PC-3 (cell line): ENCODE measurements at regions not wholly inside any gene's neighbourhood (a gene's known extent, or its start where the extent isn't known, plus 50 kb on each side); places are given as distances from the start of the nearest gene placed in this dataset.

Experiments used
- EZH2 ChIP-seq: fragments of 300-600 bp; sonication (generic); IDR thresholded peaks from one replicate; pipeline ENCODE4 v1.6.1; 2017; ENCODE audit warnings: antibody characterized with exemption, mild to moderate bottlenecking, low read length; ENCODE audit not compliant: unreplicated experiment
- EZH2phosphoT487 ChIP-seq: fragments of 300-600 bp; sonication (generic); IDR thresholded peaks from 2 replicates; pipeline ENCODE4 v1.6.1; 2018; ENCODE audit warnings: mild to moderate bottlenecking, antibody characterized with exemption, low read length, borderline replicate concordance
- TF ChIP-seq, protein P1 (sequence below): fragments of 300-600 bp; sonication (generic); conservative IDR thresholded peaks from 2 replicates; pipeline ENCODE4 v1.5.1; 2017; ENCODE audit warnings: antibody characterized with exemption, low read depth, mild to moderate bottlenecking, low read length

DNA sequence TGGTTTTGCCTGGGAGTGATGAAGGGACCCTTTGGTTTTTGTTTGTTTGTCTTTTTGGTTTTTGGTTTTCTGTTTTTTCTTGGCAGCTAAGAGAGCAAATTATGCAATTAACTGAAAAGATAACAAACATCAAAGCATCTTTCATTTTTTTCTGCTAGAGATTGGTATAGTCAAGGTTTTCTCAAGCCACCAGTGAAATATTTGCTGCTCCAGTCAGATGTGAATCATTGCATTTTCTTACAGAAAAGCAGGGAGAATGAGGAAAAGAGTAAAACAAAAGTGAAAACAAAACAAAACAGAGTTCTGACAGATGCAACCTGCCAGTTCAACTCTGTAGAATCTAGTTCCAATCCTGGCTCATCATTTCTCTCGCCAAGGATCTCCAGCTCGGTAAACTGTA is 660.7 kb downstream of the DSC3 start:
- TF ChIP-seq, protein P1, sequence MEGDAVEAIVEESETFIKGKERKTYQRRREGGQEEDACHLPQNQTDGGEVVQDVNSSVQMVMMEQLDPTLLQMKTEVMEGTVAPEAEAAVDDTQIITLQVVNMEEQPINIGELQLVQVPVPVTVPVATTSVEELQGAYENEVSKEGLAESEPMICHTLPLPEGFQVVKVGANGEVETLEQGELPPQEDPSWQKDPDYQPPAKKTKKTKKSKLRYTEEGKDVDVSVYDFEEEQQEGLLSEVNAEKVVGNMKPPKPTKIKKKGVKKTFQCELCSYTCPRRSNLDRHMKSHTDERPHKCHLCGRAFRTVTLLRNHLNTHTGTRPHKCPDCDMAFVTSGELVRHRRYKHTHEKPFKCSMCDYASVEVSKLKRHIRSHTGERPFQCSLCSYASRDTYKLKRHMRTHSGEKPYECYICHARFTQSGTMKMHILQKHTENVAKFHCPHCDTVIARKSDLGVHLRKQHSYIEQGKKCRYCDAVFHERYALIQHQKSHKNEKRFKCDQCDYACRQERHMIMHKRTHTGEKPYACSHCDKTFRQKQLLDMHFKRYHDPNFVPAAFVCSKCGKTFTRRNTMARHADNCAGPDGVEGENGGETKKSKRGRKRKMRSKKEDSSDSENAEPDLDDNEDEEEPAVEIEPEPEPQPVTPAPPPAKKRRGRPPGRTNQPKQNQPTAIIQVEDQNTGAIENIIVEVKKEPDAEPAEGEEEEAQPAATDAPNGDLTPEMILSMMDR = no peak
- TF ChIP-seq EZH2 (no peak), EZH2phosphoT487 (no peak)
